Activated T-cell treated with anti-CD3 and anti-CD28 coated beads, Interleukin-2, amount 50 U/mL, for 24 hours (primary cell): ENCODE measurements at regions not wholly inside any gene's neighbourhood (a gene's known extent, or its start where the extent isn't known, plus 50 kb on each side); places are given as distances from the start of the nearest gene placed in this dataset.

Experiments used
- DNase-seq: peaks from one replicate; pipeline ENCODE4 v3.0.0-alpha.2; 2020
- H3K27ac Mint-ChIP-seq: 2 replicates; pipeline ENCODE4 v1.8.0; 2020; ENCODE audit warnings: mild to moderate bottlenecking, mixed read lengths
- H3K27me3 Mint-ChIP-seq: 2 replicates; pipeline ENCODE4 v1.8.0; 2020; ENCODE audit warnings: mixed read lengths
- H3K36me3 Mint-ChIP-seq: 2 replicates; pipeline ENCODE4 v1.8.0; 2020; ENCODE audit warnings: low read depth, mixed read lengths
- H3K4me1 Mint-ChIP-seq: 2 replicates; pipeline ENCODE4 v1.8.0; 2020; ENCODE audit warnings: low read depth, mixed read lengths
- H3K4me3 Mint-ChIP-seq: 2 replicates; pipeline ENCODE4 v1.8.0; 2020; ENCODE audit warnings: mild to moderate bottlenecking, moderate library complexity, mixed read lengths
- H3K9me3 Mint-ChIP-seq: 2 replicates; pipeline ENCODE4 v1.8.0; 2020; ENCODE audit warnings: mixed read lengths

GRCh38 chr4:128517739-128518510 is 230.3 kb upstream of the PGRMC2 start:
- DNase-seq = no peak
- Mint-ChIP-seq H3K4me1 (peaks cover 18% of the 10 kb centered on the region), H3K9me3 (no peaks in the 10 kb centered on the region), H3K4me3 (no peak overlapping the region), H3K27ac (no peak overlapping the region), H3K36me3 (no peaks in the 10 kb centered on the region), H3K27me3 (peaks cover 8% of the 10 kb centered on the region)

- no peak overlapping the region for H3K27ac Mint-ChIP-seq
- H3K4me1 Mint-ChIP-seq = peaks cover 18% of the 10 kb centered on the region
- H3K27me3 Mint-ChIP-seq = peaks cover 4% of the 10 kb centered on the region
- no peaks in the 10 kb centered on the region for H3K9me3 Mint-ChIP-seq
- no peak for DNase-seq
- H3K36me3 Mint-ChIP-seq = no peaks in the 10 kb centered on the region
- H3K4me3 Mint-ChIP-seq = no peak overlapping the region
Observed at GRCh38 chr4:128517096-128517738, 229.6 kb upstream of the PGRMC2 start.

- H3K4me1 Mint-ChIP-seq = peaks cover 18% of the 10 kb centered on the region
- no peaks in the 10 kb centered on the region for H3K27me3 Mint-ChIP-seq
- H3K4me3 Mint-ChIP-seq = no peak overlapping the region
- H3K27ac Mint-ChIP-seq = no peak overlapping the region
- H3K36me3 Mint-ChIP-seq = no peaks in the 10 kb centered on the region
- H3K9me3 Mint-ChIP-seq = no peaks in the 10 kb centered on the region
- DNase-seq = no peak
Observed at GRCh38 chr4:128516301-128516969, 228.8 kb upstream of the PGRMC2 start.

GRCh38 chr4:128513664-128514484 is 226.3 kb upstream of the PGRMC2 start:
- no peaks in the 10 kb centered on the region for H3K9me3 Mint-ChIP-seq
- H3K27me3 Mint-ChIP-seq = no peaks in the 10 kb centered on the region
- H3K4me3 Mint-ChIP-seq = peak overlapping the region; percentile 44
- peak overlapping the region; percentile 86 for H3K27ac Mint-ChIP-seq
- no peak for DNase-seq
- H3K36me3 Mint-ChIP-seq = no peaks in the 10 kb centered on the region
- peaks cover 18% of the 10 kb centered on the region for H3K4me1 Mint-ChIP-seq

GRCh38 chr4:128512767-128513322 is 225.2 kb upstream of the PGRMC2 start:
- Mint-ChIP-seq H3K4me1 (peaks cover 15% of the 10 kb centered on the region), H3K27ac (no peak overlapping the region), H3K36me3 (no peaks in the 10 kb centered on the region), H3K9me3 (no peaks in the 10 kb centered on the region), H3K4me3 (no peak overlapping the region), H3K27me3 (no peaks in the 10 kb centered on the region)
- no peak for DNase-seq

GRCh38 chr4:128512161-128512560 is 224.5 kb upstream of the PGRMC2 start:
- no peak for DNase-seq
- no peaks in the 10 kb centered on the region for H3K36me3 Mint-ChIP-seq
- no peak overlapping the region for H3K4me3 Mint-ChIP-seq
- no peaks in the 10 kb centered on the region for H3K9me3 Mint-ChIP-seq
- H3K4me1 Mint-ChIP-seq = peaks cover 10% of the 10 kb centered on the region
- no peaks in the 10 kb centered on the region for H3K27me3 Mint-ChIP-seq
- H3K27ac Mint-ChIP-seq = no peak overlapping the region

- H3K27me3 Mint-ChIP-seq = no peaks in the 10 kb centered on the region
- H3K27ac Mint-ChIP-seq = no peak overlapping the region
- peaks cover 10% of the 10 kb centered on the region for H3K4me1 Mint-ChIP-seq
Observed at GRCh38 chr4:128510850-128511249, 223.2 kb upstream of the PGRMC2 start.

GRCh38 chr4:128502818-128503527 is 215.4 kb upstream of the PGRMC2 start:
- Mint-ChIP-seq H3K27ac (no peak overlapping the region), H3K4me3 (no peak overlapping the region), H3K27me3 (no peaks in the 10 kb centered on the region), H3K4me1 (no peaks in the 10 kb centered on the region), H3K36me3 (no peaks in the 10 kb centered on the region), H3K9me3 (peaks cover 11% of the 10 kb centered on the region)
- DNase-seq = no peak

More at GRCh38 chr4:128510850-128511249, 223.2 kb upstream of the PGRMC2 start:
- Mint-ChIP-seq H3K9me3 (no peaks in the 10 kb centered on the region), H3K4me3 (no peak overlapping the region), H3K36me3 (no peaks in the 10 kb centered on the region)
- DNase-seq = no peak

GRCh38 chr4:128501239-128501638 is 213.6 kb upstream of the PGRMC2 start:
- H3K27me3 Mint-ChIP-seq = no peaks in the 10 kb centered on the region
- H3K4me1 Mint-ChIP-seq = no peaks in the 10 kb centered on the region
- no peak overlapping the region for H3K27ac Mint-ChIP-seq
- no peak overlapping the region for H3K4me3 Mint-ChIP-seq
- no peak for DNase-seq
- peaks cover 22% of the 10 kb centered on the region for H3K9me3 Mint-ChIP-seq
- H3K36me3 Mint-ChIP-seq = no peaks in the 10 kb centered on the region

- H3K4me1 Mint-ChIP-seq = no peaks in the 10 kb centered on the region
- no peak overlapping the region for H3K4me3 Mint-ChIP-seq
Observed at GRCh38 chr4:128488055-128488705, 200.6 kb upstream of the PGRMC2 start.

GRCh38 chr4:128484896-128485295 is 197.3 kb upstream of the PGRMC2 start:
- Mint-ChIP-seq H3K4me1 (no peaks in the 10 kb centered on the region), H3K4me3 (no peak overlapping the region), H3K27me3 (no peaks in the 10 kb centered on the region), H3K36me3 (no peaks in the 10 kb centered on the region), H3K9me3 (peaks cover 3% of the 10 kb centered on the region), H3K27ac (no peak overlapping the region)
- DNase-seq = no peak

More at GRCh38 chr4:128488055-128488705, 200.6 kb upstream of the PGRMC2 start:
- Mint-ChIP-seq H3K36me3 (no peaks in the 10 kb centered on the region), H3K9me3 (peaks cover 7% of the 10 kb centered on the region), H3K27ac (no peak overlapping the region), H3K27me3 (no peaks in the 10 kb centered on the region)
- DNase-seq = no peak

- no peak overlapping the region for H3K4me3 Mint-ChIP-seq
- DNase-seq = no peak
- no peaks in the 10 kb centered on the region for H3K36me3 Mint-ChIP-seq
- H3K27ac Mint-ChIP-seq = no peak overlapping the region
- no peaks in the 10 kb centered on the region for H3K4me1 Mint-ChIP-seq
- H3K9me3 Mint-ChIP-seq = peaks cover 3% of the 10 kb centered on the region
- H3K27me3 Mint-ChIP-seq = no peaks in the 10 kb centered on the region
Observed at GRCh38 chr4:128483816-128484215, 196.2 kb upstream of the PGRMC2 start.

- H3K36me3 Mint-ChIP-seq = no peaks in the 10 kb centered on the region
- no peaks in the 10 kb centered on the region for H3K4me1 Mint-ChIP-seq
- DNase-seq = no peak
- H3K4me3 Mint-ChIP-seq = no peak overlapping the region
- no peak overlapping the region for H3K27ac Mint-ChIP-seq
- H3K9me3 Mint-ChIP-seq = peaks cover 3% of the 10 kb centered on the region
- no peaks in the 10 kb centered on the region for H3K27me3 Mint-ChIP-seq
Observed at GRCh38 chr4:128483041-128483440, 195.4 kb upstream of the PGRMC2 start.
